K562 (cell line): ENCODE measurements at regions not wholly inside any gene's neighbourhood (a gene's known extent, or its start where the extent isn't known, plus 50 kb on each side); places are given as distances from the start of the nearest gene placed in this dataset.

Source experiments
- ATAC-seq: fragments of 200-7000 bp; cut with Tn5 transposase; 3 replicates; pipeline ENCODE4 v1.9.1; 2020; ENCODE audit warnings: moderate library complexity
- BruUV-seq: library from RNA; stranded (reverse); fragments of 400-500 nt; replicated peaks from 2 replicates; lab custom pipeline; 2021; lab: Mats Ljungman, UMichigan
- CTCF ChIA-PET: fragments of 300-600 bp; formaldehyde crosslinking; extraction: SDS; loops from one replicate; lab custom pipeline; 2021; ENCODE audit warnings: low intra/inter-chr PET ratio; lab: Yijun Ruan, JAX
- POLR2A ChIA-PET: fragments of 300-600, 350-650 bp; sonication (Branson Sonifier 250); formaldehyde crosslinking; extraction: SDS; loops from one replicate; lab custom pipeline; 2021; ENCODE audit warnings: antibody characterized with exemption, inconsistent platforms; lab: Yijun Ruan, JAX
- DNase-seq, 4 experiments: peaks; one replicate each; pipeline versions ENCODE4 v3.0.0 to v3.0.0-alpha.2; 2011 to 2018; ENCODE audit warnings: low spot score in 3 of 4, mixed read lengths in 3 of 4; ENCODE audit errors: extremely low read depth in 1 of 4
- FAIRE-seq: peaks from 2 replicates; lab custom pipeline; 2011; peaks lifted over from hg19 to GRCh38; lab: Jason Lieb, UNC
- H2AFZ ChIP-seq: 2 replicates; pipeline ENCODE4 v1.6.0; 2011; ENCODE audit warnings: low read depth, low read length, control low read depth, inconsistent platforms
- H3K27ac ChIP-seq: fragments of 200-600 bp; 3 replicates; pipeline ENCODE4 v1.8.0; 2011; ENCODE audit warnings: low read depth, mild to moderate bottlenecking, control low read depth, inconsistent platforms, low read length, moderate library complexity, mixed read lengths; ENCODE audit errors: extremely low read depth
- H3K27me3 ChIP-seq, 2 experiments: fragments of 300-600 bp in 1 of 2; 2 replicates in 1 of 2; 3 replicates in 1 of 2; pipeline versions ENCODE4 v1.6.0 to v1.8.0; 2011; ENCODE audit warnings: inconsistent platforms in 2 of 2, low read length in 2 of 2, mild to moderate bottlenecking in 1 of 2, mixed read lengths in 1 of 2, moderate library complexity in 1 of 2; ENCODE audit not compliant: control insufficient read depth in 2 of 2, insufficient read depth in 2 of 2
- H3K36me3 ChIP-seq: fragments of 300-600 bp; 3 replicates; pipeline ENCODE4 v1.8.0; 2011; ENCODE audit warnings: mild to moderate bottlenecking, low read length, inconsistent platforms; ENCODE audit not compliant: control insufficient read depth, insufficient read depth
- H3K4me1 ChIP-seq, 2 experiments: fragments of 200-600 bp in 1 of 2; replicated peaks in 1 of 2; 2 replicates in 1 of 2; 3 replicates in 1 of 2; pipeline versions ENCODE4 v1.5.1 to v1.8.0; 2011; ENCODE audit warnings: inconsistent platforms in 2 of 2, low read length in 2 of 2, mild to moderate bottlenecking in 1 of 2, mixed read lengths in 1 of 2, moderate library complexity in 1 of 2; ENCODE audit not compliant: control insufficient read depth in 2 of 2, insufficient read depth in 2 of 2
- H3K4me2 ChIP-seq: 2 replicates; pipeline ENCODE4 v1.6.1; 2011; ENCODE audit warnings: low read length, control low read depth, inconsistent platforms, mixed read lengths; ENCODE audit not compliant: insufficient read depth
- H3K4me3 ChIP-seq: fragments of 200-600 bp; sonication (generic), shearing (Covaris generic); 2 replicates; pipeline ENCODE4 v1.5.1; 2016; ENCODE audit warnings: control low read depth, inconsistent platforms
- H3K79me2 ChIP-seq: fragments of 200-600 bp; 3 replicates; pipeline ENCODE4 v1.8.0; 2011; ENCODE audit warnings: low read length, inconsistent platforms; ENCODE audit not compliant: control insufficient read depth, insufficient read depth
- H3K9ac ChIP-seq, 2 experiments: 2 replicates each; pipeline versions ENCODE4 v1.6.0 to v1.6.1; 2011; ENCODE audit warnings: low read depth in 2 of 2, low read length in 2 of 2, control low read depth in 1 of 2, inconsistent platforms in 1 of 2, mild to moderate bottlenecking in 1 of 2, mixed read lengths in 1 of 2; ENCODE audit not compliant: insufficient read depth in 1 of 2
- H3K9me1 ChIP-seq: one replicate; pipeline ENCODE4 v1.6.0; 2011; ENCODE audit warnings: inconsistent platforms, mild to moderate bottlenecking, low read length, moderate library complexity; ENCODE audit not compliant: control insufficient read depth, insufficient read depth
- H3K9me3 ChIP-seq: replicated peaks from 2 replicates; pipeline ENCODE4 v1.5.1; 2011; ENCODE audit warnings: low read depth, low read length, inconsistent platforms; ENCODE audit not compliant: control insufficient read depth, insufficient read depth
- H4K20me1 ChIP-seq: replicated peaks from 2 replicates; pipeline ENCODE4 v1.6.1; 2011; ENCODE audit warnings: low read length, inconsistent platforms, mixed read lengths; ENCODE audit not compliant: control insufficient read depth, insufficient read depth
- CXXC5 ChIP-seq: fragments of 250-450 bp; sonication (Bioruptor Pico); IDR thresholded peaks from 2 replicates; pipeline ENCODE4 v1.8.0; 2022; ENCODE audit warnings: inconsistent platforms, mild to moderate bottlenecking, moderate library complexity
- ELF2 ChIP-seq: fragments of 250-450 bp; sonication (Bioruptor Pico); IDR thresholded peaks from 2 replicates; pipeline ENCODE4 v1.5.0; 2021; ENCODE audit warnings: mild to moderate bottlenecking
- ETV1 ChIP-seq: fragments of 450-650 bp; conservative IDR thresholded peaks from 2 replicates; pipeline ENCODE4 v1.6.1; 2016; ENCODE audit warnings: missing genetic modification characterization, control low read depth, low read depth, missing compliant biosample characterization
- KHSRP ChIP-seq: fragments of 450-650 bp; IDR thresholded peaks from 2 replicates; pipeline ENCODE4 v1.6.1; 2017
- MBD2 ChIP-seq: sonication (generic); IDR thresholded peaks from 2 replicates; pipeline ENCODE4 v1.6.1; 2016; ENCODE audit warnings: low read depth, borderline replicate concordance
- ZNF121 ChIP-seq: sonication (generic); formaldehyde crosslinking; conservative IDR thresholded peaks from 2 replicates; pipeline ENCODE4 v1.8.0; 2022; ENCODE audit warnings: missing genetic modification reagents
- ZNF77 ChIP-seq: fragments of 250-450 bp; sonication (Bioruptor Pico); IDR thresholded peaks from 2 replicates; pipeline ENCODE4 v1.5.0; 2020
- WGBS: fragments of 100-300 bp; shearing (Covaris generic); methylation state at CpG from one replicate; pipeline ENCODE4 v1.1.6; 2016; ENCODE audit warnings: low coverage, mixed read lengths; ENCODE audit not compliant: insufficient coverage; ENCODE audit errors: missing lambda C conversion rate; 5-methylcytosine and 5-hydroxymethylcytosine counted together
- in situ Hi-C: fragments of 300-500 bp; cut with MboI; formaldehyde crosslinking; loops from 4 replicates; pipeline ENCODE4 v1.15.0; 2018; ENCODE audit warnings: inconsistent platforms, mixed read lengths
- intact Hi-C: fragments of 100-400 bp; cut with micrococcal nuclease; formaldehyde crosslinking; loops from 2 replicates; pipeline ENCODE4 v1.14.2; 2022
- TF ChIP-seq, protein P1 (sequence below), 3 experiments: fragments of 200-800 bp in 1 of 3; fragments of 250-450 bp in 1 of 3; fragments of 450-650 bp in 1 of 3; sonication (Bioruptor Pico) in 1 of 3; sonication (Bioruptor generic) in 1 of 3; formaldehyde crosslinking in 1 of 3; IDR thresholded peaks; 2 replicates each; pipeline versions ENCODE4 v1.6.1 to v1.8.0; 2016 to 2022; ENCODE audit warnings: mild to moderate bottlenecking in 2 of 3, missing genetic modification characterization in 2 of 3, missing compliant biosample characterization in 1 of 3, moderate library complexity in 1 of 3
- TF ChIP-seq, protein P2 (sequence below): fragments of 450-650 bp; formaldehyde crosslinking; IDR thresholded peaks from 2 replicates; pipeline ENCODE4 v1.4.0; 2022; ENCODE audit warnings: missing genetic modification characterization
- TF ChIP-seq, protein P3 (sequence below): fragments of 250-450 bp; sonication (Bioruptor Pico); IDR thresholded peaks from 2 replicates; pipeline ENCODE4 v1.4.0; 2020; ENCODE audit warnings: mild to moderate bottlenecking, moderate library complexity
- TF ChIP-seq, protein P4 (sequence below): fragments of 450-650 bp; formaldehyde crosslinking; IDR thresholded peaks from 2 replicates; pipeline ENCODE4 v1.4.0; 2020; ENCODE audit warnings: mild to moderate bottlenecking, moderate library complexity

- H3K79me2 ChIP-seq = no peaks in the 10 kb centered on the region
- POLR2A ChIA-PET = no interaction called here
- FAIRE-seq (no peak), ATAC-seq (no peak)
- no peak overlapping the region for H2AFZ ChIP-seq
- TF ChIP-seq, protein P1, sequence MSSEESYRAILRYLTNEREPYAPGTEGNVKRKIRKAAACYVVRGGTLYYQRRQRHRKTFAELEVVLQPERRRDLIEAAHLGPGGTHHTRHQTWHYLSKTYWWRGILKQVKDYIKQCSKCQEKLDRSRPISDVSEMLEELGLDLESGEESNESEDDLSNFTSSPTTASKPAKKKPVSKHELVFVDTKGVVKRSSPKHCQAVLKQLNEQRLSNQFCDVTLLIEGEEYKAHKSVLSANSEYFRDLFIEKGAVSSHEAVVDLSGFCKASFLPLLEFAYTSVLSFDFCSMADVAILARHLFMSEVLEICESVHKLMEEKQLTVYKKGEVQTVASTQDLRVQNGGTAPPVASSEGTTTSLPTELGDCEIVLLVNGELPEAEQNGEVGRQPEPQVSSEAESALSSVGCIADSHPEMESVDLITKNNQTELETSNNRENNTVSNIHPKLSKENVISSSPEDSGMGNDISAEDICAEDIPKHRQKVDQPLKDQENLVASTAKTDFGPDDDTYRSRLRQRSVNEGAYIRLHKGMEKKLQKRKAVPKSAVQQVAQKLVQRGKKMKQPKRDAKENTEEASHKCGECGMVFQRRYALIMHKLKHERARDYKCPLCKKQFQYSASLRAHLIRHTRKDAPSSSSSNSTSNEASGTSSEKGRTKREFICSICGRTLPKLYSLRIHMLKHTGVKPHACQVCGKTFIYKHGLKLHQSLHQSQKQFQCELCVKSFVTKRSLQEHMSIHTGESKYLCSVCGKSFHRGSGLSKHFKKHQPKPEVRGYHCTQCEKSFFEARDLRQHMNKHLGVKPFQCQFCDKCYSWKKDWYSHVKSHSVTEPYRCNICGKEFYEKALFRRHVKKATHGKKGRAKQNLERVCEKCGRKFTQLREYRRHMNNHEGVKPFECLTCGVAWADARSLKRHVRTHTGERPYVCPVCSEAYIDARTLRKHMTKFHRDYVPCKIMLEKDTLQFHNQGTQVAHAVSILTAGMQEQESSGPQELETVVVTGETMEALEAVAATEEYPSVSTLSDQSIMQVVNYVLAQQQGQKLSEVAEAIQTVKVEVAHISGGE (CRISPR knock-in tag; IDR thresholded peaks at IDR 0.05) = no peak
- TF ChIP-seq ETV1 (no peak), ELF2 (CRISPR knock-in tag) (no peak), KHSRP (no peak), CXXC5 (CRISPR knock-in tag) (no peak), ZNF121 (no peak), MBD2 (no peak), ZNF77 (no peak)
- TF ChIP-seq, protein P2, sequence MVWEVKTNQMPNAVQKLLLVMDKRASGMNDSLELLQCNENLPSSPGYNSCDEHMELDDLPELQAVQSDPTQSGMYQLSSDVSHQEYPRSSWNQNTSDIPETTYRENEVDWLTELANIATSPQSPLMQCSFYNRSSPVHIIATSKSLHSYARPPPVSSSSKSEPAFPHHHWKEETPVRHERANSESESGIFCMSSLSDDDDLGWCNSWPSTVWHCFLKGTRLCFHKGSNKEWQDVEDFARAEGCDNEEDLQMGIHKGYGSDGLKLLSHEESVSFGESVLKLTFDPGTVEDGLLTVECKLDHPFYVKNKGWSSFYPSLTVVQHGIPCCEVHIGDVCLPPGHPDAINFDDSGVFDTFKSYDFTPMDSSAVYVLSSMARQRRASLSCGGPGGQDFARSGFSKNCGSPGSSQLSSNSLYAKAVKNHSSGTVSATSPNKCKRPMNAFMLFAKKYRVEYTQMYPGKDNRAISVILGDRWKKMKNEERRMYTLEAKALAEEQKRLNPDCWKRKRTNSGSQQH (CRISPR knock-in tag) = no peak
- TF ChIP-seq, protein P3, sequence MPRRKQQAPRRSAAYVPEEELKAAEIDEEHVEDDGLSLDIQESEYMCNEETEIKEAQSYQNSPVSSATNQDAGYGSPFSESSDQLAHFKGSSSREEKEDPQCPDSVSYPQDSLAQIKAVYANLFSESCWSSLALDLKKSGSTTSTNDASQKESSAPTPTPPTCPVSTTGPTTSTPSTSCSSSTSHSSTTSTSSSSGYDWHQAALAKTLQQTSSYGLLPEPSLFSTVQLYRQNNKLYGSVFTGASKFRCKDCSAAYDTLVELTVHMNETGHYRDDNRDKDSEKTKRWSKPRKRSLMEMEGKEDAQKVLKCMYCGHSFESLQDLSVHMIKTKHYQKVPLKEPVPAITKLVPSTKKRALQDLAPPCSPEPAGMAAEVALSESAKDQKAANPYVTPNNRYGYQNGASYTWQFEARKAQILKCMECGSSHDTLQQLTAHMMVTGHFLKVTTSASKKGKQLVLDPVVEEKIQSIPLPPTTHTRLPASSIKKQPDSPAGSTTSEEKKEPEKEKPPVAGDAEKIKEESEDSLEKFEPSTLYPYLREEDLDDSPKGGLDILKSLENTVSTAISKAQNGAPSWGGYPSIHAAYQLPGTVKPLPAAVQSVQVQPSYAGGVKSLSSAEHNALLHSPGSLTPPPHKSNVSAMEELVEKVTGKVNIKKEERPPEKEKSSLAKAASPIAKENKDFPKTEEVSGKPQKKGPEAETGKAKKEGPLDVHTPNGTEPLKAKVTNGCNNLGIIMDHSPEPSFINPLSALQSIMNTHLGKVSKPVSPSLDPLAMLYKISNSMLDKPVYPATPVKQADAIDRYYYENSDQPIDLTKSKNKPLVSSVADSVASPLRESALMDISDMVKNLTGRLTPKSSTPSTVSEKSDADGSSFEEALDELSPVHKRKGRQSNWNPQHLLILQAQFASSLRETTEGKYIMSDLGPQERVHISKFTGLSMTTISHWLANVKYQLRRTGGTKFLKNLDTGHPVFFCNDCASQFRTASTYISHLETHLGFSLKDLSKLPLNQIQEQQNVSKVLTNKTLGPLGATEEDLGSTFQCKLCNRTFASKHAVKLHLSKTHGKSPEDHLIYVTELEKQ (CRISPR knock-in tag) = no peak
- TF ChIP-seq, protein P4, sequence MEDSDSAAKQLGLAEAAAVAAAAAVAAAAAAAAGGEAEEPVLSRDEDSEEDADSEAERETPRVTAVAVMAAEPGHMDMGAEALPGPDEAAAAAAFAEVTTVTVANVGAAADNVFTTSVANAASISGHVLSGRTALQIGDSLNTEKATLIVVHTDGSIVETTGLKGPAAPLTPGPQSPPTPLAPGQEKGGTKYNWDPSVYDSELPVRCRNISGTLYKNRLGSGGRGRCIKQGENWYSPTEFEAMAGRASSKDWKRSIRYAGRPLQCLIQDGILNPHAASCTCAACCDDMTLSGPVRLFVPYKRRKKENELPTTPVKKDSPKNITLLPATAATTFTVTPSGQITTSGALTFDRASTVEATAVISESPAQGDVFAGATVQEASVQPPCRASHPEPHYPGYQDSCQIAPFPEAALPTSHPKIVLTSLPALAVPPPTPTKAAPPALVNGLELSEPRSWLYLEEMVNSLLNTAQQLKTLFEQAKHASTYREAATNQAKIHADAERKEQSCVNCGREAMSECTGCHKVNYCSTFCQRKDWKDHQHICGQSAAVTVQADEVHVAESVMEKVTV (CRISPR knock-in tag) = no peak
- TF ChIP-seq, all 486 proteins: peak for 0
- CTCF ChIA-PET = no interaction called here
- H3K9ac ChIP-seq = no peak overlapping the region
- intact Hi-C loops = no loop called here
- H3K27me3 ChIP-seq = no peaks in the 10 kb centered on the region
- H3K27ac ChIP-seq = no peak overlapping the region
- no TSS peak for BruUV-seq
- in situ Hi-C loops = no loop called here
- H3K9me3 ChIP-seq = 0 out of 2 replicates have a peak, but pooled peaks cover 3% of the 10 kb centered on the region
- H4K20me1 ChIP-seq = no peaks in the 10 kb centered on the region
- H3K4me1 ChIP-seq = no peaks in the 10 kb centered on the region
- H3K9me1 ChIP-seq = no peaks in the 10 kb centered on the region
- H3K36me3 ChIP-seq = no peaks in the 10 kb centered on the region
- H3K4me3 ChIP-seq = no peak overlapping the region
- no peak overlapping the region for H3K4me2 ChIP-seq
- WGBS = 0% methylated on average over 1 of the region's 1 CpG
- no peak for DNase-seq
Observed at GRCh38 chr5:23007236-23007635, 154.1 kb upstream of the CDH12 start.
